H54 (cell line): ENCODE measurements at regions not wholly inside any gene's neighbourhood (a gene's known extent, or its start where the extent isn't known, plus 50 kb on each side); places are given as distances from the start of the nearest gene placed in this dataset.
"Not testable (repeated sequence)": the region's sequence is repeated elsewhere in the genome, so short reads cannot be mapped to it uniquely, and the experiment has no call there.

Experiments
- DNase-seq: peaks from one replicate; pipeline ENCODE4 v3.0.0; 2011; ENCODE audit warnings: low spot score, mixed read lengths; ENCODE audit not compliant: insufficient read length
- FAIRE-seq: peaks from 3 replicates; lab custom pipeline; 2011; peaks lifted over from hg19 to GRCh38; lab: Jason Lieb, UNC
- POLR2A ChIP-seq: IDR thresholded peaks from 2 replicates; pipeline ENCODE4 v1.6.1; 2011; ENCODE audit warnings: low read depth, mild to moderate bottlenecking, low read length

- TF ChIP-seq POLR2A = no peak
- no peak for FAIRE-seq
- DNase-seq = no peak
These were observed 218.8 kb downstream of the RAB11FIP4 start for GRCh38 chr17:31609996-31610910.

- FAIRE-seq = no peak
- TF ChIP-seq POLR2A = no peak
- DNase-seq = no peak
These were observed 217.9 kb downstream of the RAB11FIP4 start for GRCh38 chr17:31609331-31609730.

DNA sequence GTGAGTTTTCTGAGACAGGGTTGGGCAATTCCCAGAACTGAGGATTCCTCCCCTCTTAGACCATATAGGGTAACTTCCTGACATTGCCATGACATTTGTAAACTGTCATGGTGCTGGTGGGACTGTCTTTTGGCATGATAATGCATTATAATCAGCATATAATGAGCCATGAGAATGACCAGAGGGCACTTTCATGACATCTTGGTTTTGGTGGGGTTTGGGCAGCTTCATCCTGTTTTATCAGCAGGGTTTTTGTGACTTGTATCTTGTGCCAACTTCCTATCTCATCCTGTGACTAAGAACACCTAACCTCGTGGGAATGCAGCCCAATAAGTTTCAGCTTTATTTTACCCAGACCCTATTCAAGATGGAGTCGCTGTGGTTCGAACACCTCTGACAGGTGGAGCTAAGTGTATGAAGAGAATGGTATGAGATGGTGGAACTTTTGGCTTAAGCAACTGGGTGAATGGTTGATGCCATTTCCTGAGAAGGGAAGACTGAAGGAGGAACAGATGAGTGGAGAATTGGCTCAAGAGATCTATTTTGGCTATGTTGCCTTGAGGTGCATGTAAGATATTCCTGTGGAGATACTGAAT lies 217.3 kb downstream of the RAB11FIP4 start:
- no peak for TF ChIP-seq POLR2A
- DNase-seq = no peak
- FAIRE-seq = no peak

GRCh38 chr17:31605761-31606160 lies 214.3 kb downstream of the RAB11FIP4 start:
- no peak for TF ChIP-seq POLR2A
- FAIRE-seq (no peak), DNase-seq (no peak)

DNA sequence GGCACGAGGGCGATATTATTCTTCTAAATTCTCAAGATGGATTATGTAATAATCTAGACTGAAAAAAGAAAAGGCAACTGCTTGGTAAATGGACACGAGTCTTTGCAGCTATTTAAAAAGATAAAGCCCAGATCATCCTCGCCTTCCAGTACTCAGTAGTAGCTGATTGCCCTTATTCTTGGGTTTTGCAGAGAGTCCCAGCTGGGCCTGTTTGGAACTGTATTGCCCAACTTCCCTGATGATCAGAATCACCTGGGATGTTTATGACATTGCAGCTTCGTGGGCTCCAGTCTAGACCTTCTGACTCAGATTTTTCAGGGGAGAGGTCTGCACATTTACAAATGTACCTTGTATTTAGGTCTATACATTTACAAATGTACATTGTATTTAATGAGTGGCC lies 213.5 kb downstream of the RAB11FIP4 start:
- FAIRE-seq (no peak), DNase-seq (no peak)
- no peak for TF ChIP-seq POLR2A

GRCh38 chr17:31600144-31600543 lies 208.7 kb downstream of the RAB11FIP4 start:
- DNase-seq, FAIRE-seq: not testable (repeated sequence)

DNA sequence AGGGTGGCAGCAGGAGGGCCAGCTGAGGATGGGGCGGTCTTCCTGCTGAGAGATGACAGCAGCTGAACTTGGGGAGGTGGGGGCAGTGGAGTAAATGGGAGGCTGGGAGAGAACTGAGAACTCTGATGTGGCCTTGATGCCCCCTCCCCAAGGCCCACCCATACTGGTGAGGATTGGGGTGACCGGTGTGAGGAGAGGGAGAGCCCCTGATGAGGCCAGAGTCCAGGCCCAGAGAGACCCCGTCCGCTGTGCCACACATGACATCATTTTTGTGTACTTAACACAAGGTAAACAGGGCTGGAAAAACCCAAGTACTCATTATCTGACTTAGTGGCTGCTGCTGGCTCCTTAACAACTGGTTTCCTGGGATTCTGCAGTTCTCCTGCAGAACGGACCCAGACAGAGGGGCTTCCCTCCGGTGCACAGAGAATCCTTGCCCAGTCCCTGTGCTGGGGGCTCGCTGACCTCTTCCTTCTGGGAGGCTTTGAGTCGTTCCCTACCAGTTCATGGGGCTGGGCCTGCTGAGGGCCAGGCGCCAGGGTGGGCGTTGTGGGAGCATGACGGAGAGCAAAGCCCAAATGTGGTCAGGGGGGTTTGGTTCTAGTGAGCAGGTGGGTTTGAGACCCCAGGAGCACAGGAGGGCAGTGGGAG lies 207.6 kb downstream of the RAB11FIP4 start:
- DNase-seq (no peak), FAIRE-seq (no peak)
- no peak for TF ChIP-seq POLR2A

DNA sequence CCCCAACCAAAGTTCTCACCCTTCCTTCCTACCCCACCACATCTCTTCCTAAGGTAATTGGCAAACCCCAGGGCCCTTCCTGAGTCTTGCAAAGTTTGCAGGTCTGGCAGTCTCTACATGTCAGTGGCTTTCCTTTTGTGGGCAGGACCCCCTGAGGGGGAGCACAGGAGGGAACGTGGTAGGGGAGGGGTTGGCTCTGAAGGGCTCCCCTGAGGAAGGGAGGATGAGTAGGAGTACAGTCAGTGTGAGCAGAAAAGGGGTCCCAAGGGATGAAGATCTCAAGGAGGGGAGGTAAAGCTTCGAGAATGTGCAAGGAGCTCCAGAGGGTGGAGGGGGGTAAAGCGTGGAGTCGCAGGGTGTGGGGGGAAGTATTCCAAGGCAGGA lies 206.9 kb downstream of the RAB11FIP4 start:
- DNase-seq (no peak), FAIRE-seq (no peak)
- no peak for TF ChIP-seq POLR2A

DNA sequence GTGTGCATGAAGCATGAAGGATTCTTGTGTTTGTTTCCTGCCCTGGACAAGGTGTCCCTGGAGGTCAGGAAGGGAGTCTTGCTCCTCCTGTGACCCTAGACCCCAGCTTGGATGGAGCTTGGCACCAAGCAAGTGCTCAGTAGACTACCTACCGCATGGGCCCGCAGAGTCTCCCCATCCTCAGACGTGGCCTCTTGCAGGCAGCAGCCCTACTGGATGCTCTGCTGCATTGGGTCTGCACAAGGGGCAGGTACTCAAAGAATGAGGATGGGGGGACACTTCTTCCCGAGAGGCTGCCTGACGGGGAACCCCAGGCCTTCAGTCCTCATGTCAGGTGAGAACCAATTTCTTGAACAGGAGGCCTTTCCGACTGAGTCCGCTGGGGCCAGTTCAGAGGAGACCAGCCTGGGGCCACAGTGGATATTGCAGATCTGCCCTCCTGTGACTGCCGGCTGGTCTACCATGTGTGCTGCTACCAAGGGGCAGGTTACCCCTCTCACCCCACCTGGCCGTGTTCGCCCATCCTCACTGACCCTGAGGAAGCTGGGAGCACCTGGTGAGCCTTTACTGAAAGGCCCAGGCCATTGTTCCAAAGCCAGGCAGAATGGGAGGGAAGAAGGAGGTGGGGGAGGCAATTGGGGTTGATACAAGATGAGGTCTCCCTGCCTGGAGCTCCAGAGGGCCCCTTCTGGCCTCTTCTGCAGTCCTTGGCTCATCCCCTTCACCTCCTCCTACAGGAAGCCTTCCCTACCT lies 206.3 kb downstream of the RAB11FIP4 start:
- DNase-seq = no peak
- FAIRE-seq = no peak
- TF ChIP-seq POLR2A = no peak

DNA sequence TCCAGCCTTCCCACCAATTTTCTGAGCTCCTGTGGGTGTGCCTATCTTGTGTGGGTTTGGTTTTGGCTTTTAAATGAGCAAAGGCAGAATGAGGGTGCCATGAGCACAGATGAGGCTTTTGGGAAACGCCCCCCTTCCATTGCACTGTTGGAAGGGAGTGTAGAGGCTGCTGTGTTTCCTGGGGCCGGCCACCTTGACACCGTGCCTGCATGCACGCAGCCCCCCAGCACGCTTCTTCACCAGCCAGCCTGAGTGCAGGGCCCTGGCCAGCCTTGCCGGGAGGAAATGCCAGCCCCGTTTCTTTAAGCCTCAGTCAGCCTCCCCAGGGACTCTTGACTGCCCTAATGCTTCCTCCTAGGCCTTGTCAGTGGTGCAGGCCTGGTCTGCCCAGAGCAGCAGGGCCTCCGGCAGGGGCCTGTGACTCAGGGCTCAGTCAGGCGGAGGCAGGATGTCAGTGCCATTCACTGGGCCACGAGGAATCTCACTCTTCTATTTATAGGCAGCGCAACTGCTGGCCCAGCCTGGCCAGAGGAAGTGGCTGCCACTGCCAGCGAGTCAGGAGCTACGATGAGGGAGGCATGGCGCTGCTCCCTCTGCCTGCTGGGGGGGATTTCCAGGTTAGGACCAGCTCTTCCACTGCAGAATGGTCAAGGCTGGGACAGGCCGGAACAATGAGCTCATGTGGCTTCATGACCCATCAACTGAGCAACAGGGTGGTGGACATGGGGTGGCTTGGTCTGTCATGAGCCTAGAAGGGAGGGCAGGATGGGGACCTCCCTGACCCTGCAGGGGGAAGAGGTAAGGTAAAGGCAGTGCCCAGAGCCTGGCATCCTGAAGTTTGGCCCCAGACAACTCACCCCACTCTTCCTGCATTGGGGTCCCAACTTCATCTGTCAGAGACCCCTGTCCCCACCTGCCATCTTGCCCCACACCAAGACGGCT lies 205.2 kb downstream of the RAB11FIP4 start:
- FAIRE-seq (no peak), DNase-seq (peak; percentile 77)
- peak; percentile 38; the same call in 1 of the 2 replicates for TF ChIP-seq POLR2A

DNA sequence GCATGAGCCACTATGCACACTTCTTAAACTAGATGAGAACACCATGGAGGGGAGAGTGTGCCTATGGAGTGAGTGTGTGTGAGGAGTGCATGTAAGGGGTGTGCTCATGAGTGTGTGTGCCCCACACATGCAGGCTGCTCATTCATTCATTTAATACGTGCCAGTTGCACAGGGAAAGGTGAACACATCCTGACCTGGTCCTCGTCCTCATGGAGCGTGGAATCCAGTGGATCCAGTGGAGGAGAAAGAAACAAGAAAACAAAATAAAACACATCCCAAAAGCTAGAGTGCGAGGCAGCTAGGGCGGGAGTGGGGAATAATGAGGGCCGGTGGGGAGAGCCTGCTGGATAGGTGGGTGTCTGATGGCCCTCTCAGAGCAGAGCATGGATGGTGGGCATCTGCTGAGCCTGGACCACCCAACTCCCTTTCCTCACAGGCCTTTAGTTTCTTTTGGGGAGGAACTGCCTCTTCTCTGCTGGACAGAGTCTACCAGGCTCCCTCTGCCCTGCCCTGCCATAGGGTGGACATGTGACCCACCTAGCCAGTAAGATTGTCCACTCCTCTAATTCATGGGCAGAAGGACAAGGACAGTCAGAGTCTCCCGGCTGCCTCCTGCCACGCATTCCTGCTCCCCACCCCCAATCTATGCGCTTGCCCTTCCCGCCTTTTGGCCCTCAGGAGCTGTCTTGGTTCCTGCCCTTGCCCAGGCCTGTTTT lies 204.3 kb downstream of the RAB11FIP4 start:
- DNase-seq = no peak

DNA sequence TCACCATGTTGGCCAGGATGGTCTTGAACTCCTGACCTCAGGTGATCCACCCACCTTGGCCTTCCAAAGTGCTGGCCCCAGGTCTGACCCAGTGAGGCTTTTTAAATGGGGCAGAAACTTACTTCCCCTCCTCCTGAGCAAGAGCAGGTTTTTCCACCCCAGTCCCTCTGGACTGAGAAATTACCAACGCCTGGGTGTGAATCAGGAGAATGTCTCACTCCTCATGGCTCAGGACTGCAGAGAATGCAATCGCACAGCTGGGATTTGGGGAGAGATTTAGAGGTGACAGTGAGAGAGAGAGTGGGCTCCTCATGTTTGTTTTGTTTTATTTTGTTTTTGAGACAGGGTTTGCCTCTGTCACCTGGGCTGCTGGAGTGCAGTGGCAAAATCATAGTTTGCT lies 203.6 kb downstream of the RAB11FIP4 start:
- no peak for TF ChIP-seq POLR2A
- DNase-seq = no peak
- no peak for FAIRE-seq

More for the DNA sequence above, 204.3 kb downstream of the RAB11FIP4 start:
- no peak for FAIRE-seq
- TF ChIP-seq POLR2A = no peak; the same call in 1 of the 2 replicates

DNA sequence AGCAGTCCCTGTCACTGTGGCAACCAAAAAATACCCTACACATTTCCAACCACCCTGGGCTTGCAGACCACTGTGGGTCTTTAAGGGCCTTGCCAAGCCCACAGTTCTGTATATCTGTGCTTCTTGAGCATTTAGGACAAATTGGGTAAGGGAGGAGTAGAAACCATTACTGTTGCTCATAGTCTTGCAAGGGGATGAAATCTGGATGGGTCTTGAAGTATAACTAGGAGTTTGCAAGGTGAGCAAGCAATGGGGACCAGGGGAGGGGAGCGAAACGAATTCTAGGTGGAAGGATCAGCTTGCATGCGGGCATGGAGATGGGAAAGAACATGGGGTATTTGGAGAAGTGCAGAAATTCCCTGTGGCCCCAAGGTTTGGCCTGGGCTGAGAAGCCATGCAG lies 202.9 kb downstream of the RAB11FIP4 start:
- TF ChIP-seq POLR2A = no peak
- FAIRE-seq = no peak
- DNase-seq = no peak
